Stimulated activated naive B cell treated with anti-CD40 and anti-IgM and Interleukin-4, amounts not matched to agents 10 μg/mL and 1 μg/mL and 100 μg/mL, for 72 hours (primary cell): ENCODE measurements at regions not wholly inside any gene's neighbourhood (a gene's known extent, or its start where the extent isn't known, plus 50 kb on each side); places are given as distances from the start of the nearest gene placed in this dataset.

Source experiments
- ATAC-seq, 2 donors: fragments of 150-1000 bp; cut with Tn5 transposase; replicated peaks; 2 replicates each; pipeline ENCODE4 v1.10.0; 2021; ENCODE audit warnings: moderate library complexity in 1 of 2
- DNase-seq: peaks from one replicate; pipeline ENCODE4 v3.0.0; 2021
- H3K27ac Mint-ChIP-seq: one replicate; pipeline ENCODE4 v1.8.0; 2022; ENCODE audit warnings: mild to moderate bottlenecking, mixed read lengths
- H3K27me3 Mint-ChIP-seq, 2 donors: one replicate each; pipeline ENCODE4 v1.8.0; 2022; ENCODE audit warnings: mixed read lengths in 2 of 2
- H3K36me3 Mint-ChIP-seq, 2 donors: one replicate each; pipeline ENCODE4 v1.8.0; 2022; ENCODE audit warnings: mixed read lengths in 2 of 2, mild to moderate bottlenecking in 1 of 2
- H3K4me1 Mint-ChIP-seq, 2 donors: one replicate each; pipeline ENCODE4 v1.8.0; 2022; ENCODE audit warnings: mixed read lengths in 2 of 2, mild to moderate bottlenecking in 1 of 2
- H3K4me3 Mint-ChIP-seq, 2 donors: one replicate each; pipeline ENCODE4 v1.8.0; 2022; ENCODE audit warnings: mild to moderate bottlenecking in 2 of 2, mixed read lengths in 2 of 2, moderate library complexity in 1 of 2
- H3K9me3 Mint-ChIP-seq, 2 donors: one replicate each; pipeline ENCODE4 v1.8.0; 2022; ENCODE audit warnings: mixed read lengths in 2 of 2, mild to moderate bottlenecking in 1 of 2

- Mint-ChIP-seq H3K4me3 (no peak overlapping the region), H3K4me1 (peaks cover 11 to 26% of the 10 kb centered on the region in 2 donors), H3K27ac (no peak overlapping the region), H3K27me3 (peaks cover 0 to 10% of the 10 kb centered on the region in 2 donors), H3K9me3 (no peaks in the 10 kb centered on the region), H3K36me3 (no peaks in the 10 kb centered on the region)
- no peak for ATAC-seq
- no peak for DNase-seq
These were observed 85.9 kb upstream of the TBC1D3K start for GRCh38 chr17:37838276-37838675.

GRCh38 chr17:37836593-37836992 is 87.6 kb upstream of the TBC1D3K start:
- no peak for DNase-seq
- Mint-ChIP-seq H3K36me3 (no peaks in the 10 kb centered on the region), H3K27ac (no peak overlapping the region), H3K9me3 (no peaks in the 10 kb centered on the region), H3K4me3 (no peak overlapping the region), H3K4me1 (peaks cover 15 to 28% of the 10 kb centered on the region in 2 donors), H3K27me3 (peaks cover 0 to 10% of the 10 kb centered on the region in 2 donors)
- ATAC-seq: no peak

GRCh38 chr17:37834168-37834567 is 89.3 kb upstream of the HNF1B start:
- no peak for DNase-seq
- no peaks in the 10 kb centered on the region for H3K36me3 Mint-ChIP-seq
- peaks cover 18 to 26% of the 10 kb centered on the region in 2 donors for H3K4me1 Mint-ChIP-seq
- no peak overlapping the region for H3K4me3 Mint-ChIP-seq
- no peak overlapping the region for H3K27ac Mint-ChIP-seq
- ATAC-seq: no peak
- H3K9me3 Mint-ChIP-seq: no peaks in the 10 kb centered on the region
- H3K27me3 Mint-ChIP-seq: peaks cover 0 to 10% of the 10 kb centered on the region in 2 donors

GRCh38 chr17:37833237-37833859 is 88.5 kb upstream of the HNF1B start:
- Mint-ChIP-seq H3K9me3 (no peaks in the 10 kb centered on the region), H3K4me1 (peaks cover 22 to 35% of the 10 kb centered on the region in 2 donors), H3K27ac (peak overlapping the region; percentile 57), H3K36me3 (peaks cover 0 to 1% of the 10 kb centered on the region in 2 donors), H3K4me3 (peak overlapping the region; percentile 29 to 60), H3K27me3 (peaks cover 0 to 6% of the 10 kb centered on the region in 2 donors)
- ATAC-seq (peak; percentile 23 to 45), DNase-seq (no peak)

GRCh38 chr17:37831986-37832385 is 87.1 kb upstream of the HNF1B start:
- Mint-ChIP-seq H3K27me3 (peaks cover 0 to 6% of the 10 kb centered on the region in 2 donors), H3K4me3 (no peak overlapping the region), H3K27ac (no peak overlapping the region), H3K9me3 (no peaks in the 10 kb centered on the region), H3K4me1 (peaks cover 27 to 42% of the 10 kb centered on the region in 2 donors), H3K36me3 (peaks cover 0 to 1% of the 10 kb centered on the region in 2 donors)
- DNase-seq (no peak), ATAC-seq (no peak)

GRCh38 chr17:37831492-37831891 is 86.6 kb upstream of the HNF1B start:
- Mint-ChIP-seq H3K4me3 (no peak overlapping the region), H3K9me3 (no peaks in the 10 kb centered on the region), H3K36me3 (peaks cover 0 to 1% of the 10 kb centered on the region in 2 donors), H3K27me3 (peaks cover 0 to 4% of the 10 kb centered on the region in 2 donors), H3K4me1 (peaks cover 30 to 47% of the 10 kb centered on the region in 2 donors), H3K27ac (no peak overlapping the region)
- ATAC-seq: no peak
- no peak for DNase-seq

GRCh38 chr17:37830151-37830993 is 85.5 kb upstream of the HNF1B start:
- DNase-seq (no peak), ATAC-seq (peak; percentile 48 to 55)
- Mint-ChIP-seq H3K4me3 (peak overlapping the region in 1 of 2 donors; percentile 18), H3K27me3 (no peaks in the 10 kb centered on the region), H3K36me3 (peaks cover 0 to 1% of the 10 kb centered on the region in 2 donors), H3K4me1 (peaks cover 39 to 59% of the 10 kb centered on the region in 2 donors), H3K27ac (peak overlapping the region; percentile 65), H3K9me3 (no peaks in the 10 kb centered on the region)

GRCh38 chr17:37829592-37830123 is 84.8 kb upstream of the HNF1B start:
- DNase-seq (peak; percentile 68), ATAC-seq (peak; percentile 63 to 77)
- peaks cover 0 to 1% of the 10 kb centered on the region in 2 donors for H3K36me3 Mint-ChIP-seq
- no peak overlapping the region for H3K27ac Mint-ChIP-seq
- no peaks in the 10 kb centered on the region for H3K27me3 Mint-ChIP-seq
- no peaks in the 10 kb centered on the region for H3K9me3 Mint-ChIP-seq
- peak overlapping the region in 1 of 2 donors; percentile 16 for H3K4me3 Mint-ChIP-seq
- H3K4me1 Mint-ChIP-seq: peaks cover 47 to 66% of the 10 kb centered on the region in 2 donors

- peak overlapping the region in 1 of 2 donors; percentile 23 for H3K4me3 Mint-ChIP-seq
- H3K4me1 Mint-ChIP-seq: peaks cover 56 to 75% of the 10 kb centered on the region in 2 donors
- ATAC-seq: no peak
- H3K36me3 Mint-ChIP-seq: peaks cover 0 to 1% of the 10 kb centered on the region in 2 donors
- DNase-seq: no peak
- no peaks in the 10 kb centered on the region for H3K9me3 Mint-ChIP-seq
- no peaks in the 10 kb centered on the region for H3K27me3 Mint-ChIP-seq
- H3K27ac Mint-ChIP-seq: peak overlapping the region; percentile 26
These were observed 83.8 kb upstream of the HNF1B start for GRCh38 chr17:37828651-37829124.

GRCh38 chr17:37827905-37828650 is 83.2 kb upstream of the HNF1B start:
- no peaks in the 10 kb centered on the region for H3K9me3 Mint-ChIP-seq
- peaks cover 58 to 73% of the 10 kb centered on the region in 2 donors for H3K4me1 Mint-ChIP-seq
- peak overlapping the region; percentile 74 for H3K27ac Mint-ChIP-seq
- ATAC-seq (no peak), DNase-seq (no peak)
- no peaks in the 10 kb centered on the region for H3K27me3 Mint-ChIP-seq
- H3K4me3 Mint-ChIP-seq: no peak overlapping the region
- H3K36me3 Mint-ChIP-seq: peaks cover 0 to 1% of the 10 kb centered on the region in 2 donors

GRCh38 chr17:37826497-37827430 is 81.9 kb upstream of the HNF1B start:
- no peak overlapping the region for H3K27ac Mint-ChIP-seq
- H3K27me3 Mint-ChIP-seq: no peaks in the 10 kb centered on the region
- ATAC-seq (peak; percentile 57 to 63), DNase-seq (peak; percentile 28)
- H3K4me1 Mint-ChIP-seq: peaks cover 51 to 74% of the 10 kb centered on the region in 2 donors
- no peaks in the 10 kb centered on the region for H3K9me3 Mint-ChIP-seq
- H3K4me3 Mint-ChIP-seq: no peak overlapping the region
- H3K36me3 Mint-ChIP-seq: peaks cover 0 to 1% of the 10 kb centered on the region in 2 donors

GRCh38 chr17:37825851-37826250 is 81.0 kb upstream of the HNF1B start:
- H3K4me3 Mint-ChIP-seq: no peak overlapping the region
- DNase-seq: no peak
- no peaks in the 10 kb centered on the region for H3K9me3 Mint-ChIP-seq
- no peak overlapping the region for H3K27ac Mint-ChIP-seq
- no peaks in the 10 kb centered on the region for H3K27me3 Mint-ChIP-seq
- peaks cover 56 to 81% of the 10 kb centered on the region in 2 donors for H3K4me1 Mint-ChIP-seq
- ATAC-seq: no peak
- peaks cover 0 to 1% of the 10 kb centered on the region in 2 donors for H3K36me3 Mint-ChIP-seq
